Endodermal cell (in vitro differentiated cells): ENCODE measurements at regions not wholly inside any gene's neighbourhood (a gene's known extent, or its start where the extent isn't known, plus 50 kb on each side); places are given as distances from the start of the nearest gene placed in this dataset.

Source experiments
- DNase-seq: peaks from one replicate; pipeline ENCODE4 v3.0.0-alpha.2; 2017
- H3K27ac ChIP-seq: 2 replicates; pipeline ENCODE4 v1.5.1; 2013; ENCODE audit warnings: mild to moderate bottlenecking, low read depth, low read length, moderate library complexity
- H3K27me3 ChIP-seq: 2 replicates; pipeline ENCODE4 v1.6.1; 2013; ENCODE audit warnings: mild to moderate bottlenecking, low read length, moderate library complexity; ENCODE audit not compliant: insufficient read depth, control insufficient read depth, poor library complexity, severe bottlenecking
- H3K36me3 ChIP-seq: 2 replicates; pipeline ENCODE4 v1.7.0; 2013; ENCODE audit warnings: mild to moderate bottlenecking, low read length, moderate library complexity; ENCODE audit not compliant: control insufficient read depth, insufficient read depth
- H3K4me1 ChIP-seq: one replicate; pipeline ENCODE4 v1.7.0; 2013; ENCODE audit warnings: low read length; ENCODE audit not compliant: control insufficient read depth, insufficient read depth
- H3K4me3 ChIP-seq: 2 replicates; pipeline ENCODE4 v1.5.1; 2013; ENCODE audit warnings: mild to moderate bottlenecking, low read length, moderate library complexity
- H3K9ac ChIP-seq: 2 replicates; pipeline ENCODE4 v1.6.1; 2013; ENCODE audit warnings: mild to moderate bottlenecking, low read length, moderate library complexity; ENCODE audit not compliant: poor library complexity, severe bottlenecking; ENCODE audit errors: extremely low read depth
- H3K9me3 ChIP-seq: 2 replicates; pipeline ENCODE4 v1.6.1; 2013; ENCODE audit warnings: mild to moderate bottlenecking, low read length, moderate library complexity; ENCODE audit not compliant: control insufficient read depth
- H3K27ac Mint-ChIP-seq: 2 replicates; pipeline ENCODE4 v1.8.0; 2020; ENCODE audit warnings: mixed read lengths
- H3K27me3 Mint-ChIP-seq: 2 replicates; pipeline ENCODE4 v1.8.0; 2021; ENCODE audit warnings: mild to moderate bottlenecking, mixed read lengths; ENCODE audit not compliant: insufficient read depth
- H3K36me3 Mint-ChIP-seq: 2 replicates; pipeline ENCODE4 v1.8.0; 2020; ENCODE audit warnings: low read depth, mixed read lengths
- H3K4me1 Mint-ChIP-seq: 2 replicates; pipeline ENCODE4 v1.8.0; 2020; ENCODE audit warnings: mixed read lengths
- H3K4me3 Mint-ChIP-seq: 2 replicates; pipeline ENCODE4 v1.8.0; 2020; ENCODE audit warnings: mild to moderate bottlenecking, moderate library complexity, mixed read lengths
- H3K9me3 Mint-ChIP-seq: 2 replicates; pipeline ENCODE4 v1.8.0; 2020; ENCODE audit warnings: mild to moderate bottlenecking, mixed read lengths
- WGBS, 2 experiments: methylation state at CpG; one replicate each; pipeline versions ENCODE4 v1.1.5 to v1.1.7; 2013; ENCODE audit warnings: missing lambda C conversion rate in 2 of 2, mixed read lengths in 1 of 2; ENCODE audit not compliant: insufficient coverage in 1 of 2, insufficient read length in 1 of 2; 5-methylcytosine and 5-hydroxymethylcytosine counted together
- TF ChIP-seq, protein P1 (sequence below): fragments of 200-600 bp; sonication (generic); conservative IDR thresholded peaks from 2 replicates; pipeline ENCODE4 v1.5.0; 2021; ENCODE audit warnings: antibody characterized with exemption, mild to moderate bottlenecking

GRCh38 chr12:87317302-87317701 is 711.9 kb downstream of the C12orf50 start:
- 74 to 92% methylated on average over 2 to 4 of the region's 4 CpGs for WGBS, 2 experiments
- no peaks in the 10 kb centered on the region for H3K9me3 ChIP-seq
- Mint-ChIP-seq H3K27me3 (no peaks in the 10 kb centered on the region), H3K4me3 (no peak overlapping the region), H3K36me3 (no peaks in the 10 kb centered on the region), H3K9me3 (no peaks in the 10 kb centered on the region), H3K27ac (peak overlapping the region; percentile 66), H3K4me1 (peaks cover 22% of the 10 kb centered on the region)
- no peaks in the 10 kb centered on the region for H3K36me3 ChIP-seq
- H3K9ac ChIP-seq, result no peak overlapping the region
- peaks cover 3% of the 10 kb centered on the region for H3K4me1 ChIP-seq
- H3K27ac ChIP-seq, result no peak overlapping the region
- no peak for DNase-seq
- peaks cover 9% of the 10 kb centered on the region for H3K27me3 ChIP-seq
- TF ChIP-seq, protein P1, sequence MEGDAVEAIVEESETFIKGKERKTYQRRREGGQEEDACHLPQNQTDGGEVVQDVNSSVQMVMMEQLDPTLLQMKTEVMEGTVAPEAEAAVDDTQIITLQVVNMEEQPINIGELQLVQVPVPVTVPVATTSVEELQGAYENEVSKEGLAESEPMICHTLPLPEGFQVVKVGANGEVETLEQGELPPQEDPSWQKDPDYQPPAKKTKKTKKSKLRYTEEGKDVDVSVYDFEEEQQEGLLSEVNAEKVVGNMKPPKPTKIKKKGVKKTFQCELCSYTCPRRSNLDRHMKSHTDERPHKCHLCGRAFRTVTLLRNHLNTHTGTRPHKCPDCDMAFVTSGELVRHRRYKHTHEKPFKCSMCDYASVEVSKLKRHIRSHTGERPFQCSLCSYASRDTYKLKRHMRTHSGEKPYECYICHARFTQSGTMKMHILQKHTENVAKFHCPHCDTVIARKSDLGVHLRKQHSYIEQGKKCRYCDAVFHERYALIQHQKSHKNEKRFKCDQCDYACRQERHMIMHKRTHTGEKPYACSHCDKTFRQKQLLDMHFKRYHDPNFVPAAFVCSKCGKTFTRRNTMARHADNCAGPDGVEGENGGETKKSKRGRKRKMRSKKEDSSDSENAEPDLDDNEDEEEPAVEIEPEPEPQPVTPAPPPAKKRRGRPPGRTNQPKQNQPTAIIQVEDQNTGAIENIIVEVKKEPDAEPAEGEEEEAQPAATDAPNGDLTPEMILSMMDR, result no peak
- H3K4me3 ChIP-seq, result no peak overlapping the region

GRCh38 chr12:87311206-87311605 is 718.0 kb downstream of the C12orf50 start:
- no peaks in the 10 kb centered on the region for H3K36me3 ChIP-seq
- peaks cover 3% of the 10 kb centered on the region for H3K4me1 ChIP-seq
- Mint-ChIP-seq H3K9me3 (no peaks in the 10 kb centered on the region), H3K36me3 (no peaks in the 10 kb centered on the region), H3K4me3 (no peak overlapping the region), H3K4me1 (peaks cover 9% of the 10 kb centered on the region), H3K27me3 (no peaks in the 10 kb centered on the region), H3K27ac (no peak overlapping the region)
- no peak overlapping the region for H3K27ac ChIP-seq
- no peak overlapping the region for H3K4me3 ChIP-seq
- WGBS, 2 experiments, result no CpG with 5 or more reads among the region's 1 CpG
- DNase-seq, result no peak
- TF ChIP-seq, protein P1, result no peak
- H3K9ac ChIP-seq, result no peak overlapping the region
- H3K27me3 ChIP-seq, result no peaks in the 10 kb centered on the region
- H3K9me3 ChIP-seq, result no peaks in the 10 kb centered on the region

DNA sequence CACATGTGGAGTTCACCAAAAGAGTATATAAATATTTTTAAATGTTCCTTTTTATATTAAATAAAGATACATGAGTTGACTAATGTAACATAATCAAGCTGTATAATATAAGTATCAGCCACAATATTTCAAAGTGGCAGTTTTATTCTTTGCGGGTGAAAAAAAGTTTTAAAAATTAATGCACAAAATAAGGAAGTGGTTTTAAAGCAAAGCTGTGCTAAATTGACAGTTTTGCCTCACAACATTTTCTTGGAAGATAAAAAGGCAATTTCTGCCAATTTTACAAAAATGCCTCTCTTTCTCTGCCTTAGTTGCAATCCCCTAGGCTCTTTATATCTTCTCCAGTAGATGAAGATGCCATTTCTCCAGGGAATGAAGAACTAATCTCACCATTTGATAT is 719.1 kb downstream of the C12orf50 start:
- Histone ChIP-seq H3K4me3 (no peak overlapping the region), H3K4me1 (peaks cover 3% of the 10 kb centered on the region), H3K9me3 (no peaks in the 10 kb centered on the region), H3K9ac (no peak overlapping the region), H3K27ac (no peak overlapping the region), H3K27me3 (no peaks in the 10 kb centered on the region), H3K36me3 (no peaks in the 10 kb centered on the region)
- H3K36me3 Mint-ChIP-seq, result no peaks in the 10 kb centered on the region
- no peak overlapping the region for H3K27ac Mint-ChIP-seq
- H3K4me1 Mint-ChIP-seq, result peaks cover 9% of the 10 kb centered on the region
- H3K9me3 Mint-ChIP-seq, result no peaks in the 10 kb centered on the region
- TF ChIP-seq, protein P1, result no peak
- H3K27me3 Mint-ChIP-seq, result no peaks in the 10 kb centered on the region
- H3K4me3 Mint-ChIP-seq, result no peak overlapping the region
- 75% methylated on average over 1 of the region's 1 CpG; no CpG with 5 or more reads in 1 of the 2 experiments for WGBS, 2 experiments
- DNase-seq, result no peak
